UCSD-AML1 (cell line): ENCODE measurements at regions not wholly inside any gene's neighbourhood (a gene's known extent, or its start where the extent isn't known, plus 50 kb on each side); places are given as distances from the start of the nearest gene placed in this dataset.
A peak's percentile ranks its signal among the peaks of the same experiment; 100 is the strongest.
"Not testable (repeated sequence)": the region's sequence is repeated elsewhere in the genome, so short reads cannot be mapped to it uniquely, and the experiment has no call there.

Source experiments
- DNase-seq: peaks from one replicate; lab custom pipeline; 2025; ENCODE audit not compliant: unreplicated experiment; lab: John Stamatoyannopoulos, UW

DNA sequence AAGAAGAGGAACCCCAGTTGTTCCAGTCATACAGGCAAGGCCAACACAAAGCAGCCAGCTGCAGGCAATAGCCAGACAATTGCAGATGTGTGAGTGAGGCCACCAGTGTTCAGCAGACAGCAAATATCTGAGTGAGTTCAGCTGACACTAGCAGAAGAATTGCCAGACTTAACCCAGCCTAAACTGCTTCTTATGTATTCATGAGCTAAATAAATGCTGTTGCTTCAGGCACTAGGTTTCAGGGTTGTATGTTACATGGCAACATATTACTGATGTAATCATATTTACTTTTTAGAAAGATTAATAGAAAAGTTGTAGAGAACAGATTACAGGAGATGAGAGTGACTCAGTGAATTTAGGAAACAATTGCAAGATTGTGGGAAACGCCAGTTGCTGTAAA, 129.8 kb upstream of the CHODL start:
- DNase-seq: no peak

- DNase-seq: no peak
Measured at GRCh38 chr21:18104802-18105201, 139.8 kb upstream of the CHODL start.

GRCh38 chr21:18096413-18096812, 148.2 kb upstream of the CHODL start:
- DNase-seq: not testable (repeated sequence)

GRCh38 chr21:18089786-18090185, 154.8 kb upstream of the CHODL start:
- no peak for DNase-seq

DNA sequence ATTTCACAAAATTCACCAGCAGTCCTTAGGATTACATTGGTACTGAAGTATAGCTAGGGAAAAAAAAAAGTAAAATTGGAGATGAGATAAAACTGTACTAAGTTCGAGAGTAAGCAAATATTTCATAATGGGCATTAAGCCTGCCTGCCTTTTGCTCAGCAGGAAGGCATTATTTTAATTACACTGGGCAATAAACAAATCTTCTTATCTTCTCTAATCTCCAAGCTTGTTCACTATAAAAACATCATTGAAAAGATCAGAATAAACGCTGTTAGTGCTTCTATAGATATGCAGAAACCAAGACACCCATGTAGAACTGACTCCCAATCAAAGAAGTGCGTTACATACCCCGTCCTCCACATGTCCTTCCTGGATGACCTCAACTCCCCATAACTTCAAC, 174.2 kb upstream of the CHODL start:
- DNase-seq: no peak

DNA sequence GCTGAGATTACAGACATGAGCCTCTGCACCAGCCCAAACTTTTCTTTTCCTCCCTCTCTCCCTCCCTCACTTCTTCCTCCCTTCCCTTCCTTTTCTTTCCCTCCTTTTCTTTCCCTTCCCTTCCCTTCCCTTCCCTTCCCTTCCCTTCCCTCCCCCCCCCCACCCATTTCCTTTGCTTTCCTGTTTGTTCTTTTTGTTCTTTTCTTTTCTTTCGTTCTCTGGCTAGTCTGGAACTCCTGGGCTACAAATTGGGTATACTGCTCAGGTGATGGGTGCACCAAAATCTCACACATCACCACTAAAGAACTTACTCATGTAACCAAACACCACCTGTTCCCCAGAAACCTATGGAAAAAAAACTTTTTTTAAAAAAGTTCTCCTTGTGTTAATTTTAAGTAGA, 174.8 kb upstream of the CHODL start:
- no peak for DNase-seq

DNA sequence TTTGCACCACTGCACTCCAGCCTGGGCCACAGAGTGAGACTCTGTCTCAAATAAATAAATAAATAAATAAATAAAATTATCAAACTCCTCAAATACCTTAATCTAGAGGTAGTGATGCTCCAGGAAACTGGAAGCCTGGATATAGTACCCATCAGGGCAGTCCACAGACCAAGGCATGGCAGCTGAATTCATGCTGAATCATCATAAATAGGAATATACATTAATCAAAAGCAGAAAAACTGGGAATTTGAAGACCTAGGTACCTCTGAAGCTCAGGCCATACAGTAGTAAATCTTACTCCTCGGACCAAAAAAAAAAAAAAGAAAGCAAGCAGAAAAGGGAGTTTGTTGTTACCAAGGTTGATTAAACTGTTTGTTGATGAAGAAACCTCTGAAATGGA, 184.2 kb upstream of the CHODL start:
- DNase-seq: no peak

GRCh38 chr21:18058731-18059398, 185.8 kb upstream of the CHODL start:
- DNase-seq: no peak

GRCh38 chr21:18053151-18053550, 191.5 kb upstream of the CHODL start:
- no peak for DNase-seq

DNA sequence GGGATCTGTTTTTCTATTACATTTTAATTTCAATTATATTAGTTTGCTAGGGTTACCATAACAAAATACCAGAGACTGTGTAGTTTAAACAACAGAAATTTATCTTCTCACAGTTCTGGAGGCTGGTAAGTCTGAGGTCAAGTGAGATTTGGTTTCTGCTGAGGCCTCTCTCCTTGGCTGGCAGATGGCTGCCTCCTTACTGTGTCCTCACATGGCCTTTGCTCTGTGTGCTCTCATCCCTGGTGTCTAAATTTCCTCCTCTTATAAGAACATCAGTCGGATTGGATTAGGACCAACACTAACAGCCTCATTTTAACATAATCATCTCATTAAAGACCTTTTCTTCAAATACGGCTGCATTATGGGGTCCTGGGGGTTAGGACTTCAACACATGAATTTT, 195.2 kb upstream of the CHODL start:
- no peak for DNase-seq

DNA sequence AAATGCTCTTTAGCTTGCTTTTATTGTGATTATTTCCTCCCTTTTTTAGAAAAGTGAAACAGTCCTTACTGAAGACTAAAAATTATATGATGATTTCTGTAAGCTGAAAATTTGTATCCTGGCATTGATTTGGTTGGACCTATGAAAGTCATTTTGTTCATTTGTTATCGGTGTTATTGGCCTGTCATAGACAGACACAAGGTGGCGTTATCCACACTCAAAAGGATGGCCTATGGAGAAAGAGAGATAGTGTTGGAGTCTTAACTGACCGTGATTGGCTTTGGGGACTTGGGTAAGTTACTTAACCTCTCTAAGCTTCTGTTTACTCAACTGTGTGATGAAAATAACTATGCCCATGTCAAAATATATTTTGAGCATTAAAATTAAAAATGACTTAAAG, 203.6 kb upstream of the CHODL start:
- no peak for DNase-seq

DNA sequence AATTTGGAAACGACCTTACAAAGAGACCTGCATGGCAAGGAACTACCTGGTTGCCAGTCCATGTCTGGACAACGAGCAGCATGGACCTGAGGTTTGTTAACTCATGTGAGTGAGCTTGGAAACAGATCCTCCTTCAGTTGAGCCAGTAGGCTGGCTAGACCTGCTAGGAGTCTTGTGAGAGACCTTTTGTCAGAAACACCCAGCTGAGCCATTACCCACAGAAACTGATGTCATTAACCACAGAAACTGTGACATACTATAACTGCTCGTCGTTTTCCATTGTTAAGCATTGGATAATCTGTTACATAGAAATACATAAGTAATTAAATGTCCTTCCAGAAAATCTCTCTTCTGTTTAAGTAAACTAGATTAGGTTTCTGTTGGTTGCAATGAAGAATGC, 211.1 kb upstream of the C21orf91 start:
- DNase-seq: no peak

DNA sequence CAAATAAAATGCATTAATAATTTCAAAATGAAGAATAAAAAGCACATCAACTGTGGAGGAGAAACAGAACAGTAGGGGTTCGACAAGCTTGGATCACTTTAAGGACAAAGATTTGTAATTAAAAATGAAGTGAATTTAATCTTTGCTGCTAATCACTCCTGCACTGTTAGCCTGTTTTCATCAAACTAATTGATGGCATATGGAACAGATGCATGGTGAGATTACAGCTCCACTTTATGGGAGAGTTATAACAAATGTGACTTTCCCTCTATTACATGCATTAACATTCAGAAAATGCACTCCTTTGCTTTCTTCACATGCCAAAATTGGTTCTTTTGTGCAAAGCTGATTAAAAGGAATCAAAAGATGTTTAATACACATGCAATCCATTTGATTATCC, 207.2 kb upstream of the C21orf91 start:
- no peak for DNase-seq

GRCh38 chr21:18023711-18024110, 204.6 kb upstream of the C21orf91 start:
- no peak for DNase-seq

- no peak for DNase-seq
Measured at GRCh38 chr21:18023157-18023556, 204.0 kb upstream of the C21orf91 start.

GRCh38 chr21:18007121-18007520, 188.0 kb upstream of the C21orf91 start:
- DNase-seq: no peak

GRCh38 chr21:18006691-18007090, 187.5 kb upstream of the C21orf91 start:
- DNase-seq: no peak

DNA sequence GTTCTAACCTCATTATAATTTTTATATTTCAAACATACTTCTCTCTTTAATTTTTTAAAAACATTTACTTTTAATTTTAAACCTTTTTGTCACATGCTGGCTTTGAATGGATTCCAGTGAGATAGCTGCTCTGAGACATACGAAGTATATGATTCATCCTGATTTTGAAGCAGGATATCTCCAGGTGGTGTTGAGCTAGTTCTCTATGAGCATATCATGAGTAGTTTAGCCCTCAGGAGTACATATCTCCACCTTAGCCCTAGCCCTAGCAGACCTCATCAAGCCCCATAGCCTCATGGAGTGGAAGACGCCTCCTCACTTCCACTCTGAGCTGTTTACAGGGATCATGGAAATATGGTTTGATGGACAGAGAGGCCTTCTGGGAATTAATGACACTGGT, 183.2 kb upstream of the C21orf91 start:
- no peak for DNase-seq

- DNase-seq: peak; percentile 12
Measured at GRCh38 chr21:18000981-18001686, 182.0 kb upstream of the C21orf91 start.

DNA sequence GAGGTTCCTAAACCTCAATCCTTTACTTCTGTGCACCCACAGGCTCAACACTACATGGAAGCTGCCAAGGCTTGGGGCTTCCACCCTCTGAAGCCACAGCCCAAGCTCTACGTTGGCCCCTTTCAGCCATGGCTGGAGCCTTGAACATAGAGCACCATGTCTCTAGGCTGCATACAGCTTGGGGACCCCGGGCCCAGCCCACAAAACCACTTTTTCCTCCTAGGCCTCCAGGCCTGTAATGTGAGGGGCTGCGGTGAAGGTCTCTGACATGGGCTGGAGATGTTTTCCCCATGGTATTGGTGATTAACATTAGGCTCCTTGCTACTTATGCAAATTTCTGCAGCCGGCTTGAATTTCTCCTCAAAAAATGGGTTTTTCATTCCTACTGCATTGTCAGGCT, 179.4 kb upstream of the C21orf91 start:
- not testable (repeated sequence) for DNase-seq

DNA sequence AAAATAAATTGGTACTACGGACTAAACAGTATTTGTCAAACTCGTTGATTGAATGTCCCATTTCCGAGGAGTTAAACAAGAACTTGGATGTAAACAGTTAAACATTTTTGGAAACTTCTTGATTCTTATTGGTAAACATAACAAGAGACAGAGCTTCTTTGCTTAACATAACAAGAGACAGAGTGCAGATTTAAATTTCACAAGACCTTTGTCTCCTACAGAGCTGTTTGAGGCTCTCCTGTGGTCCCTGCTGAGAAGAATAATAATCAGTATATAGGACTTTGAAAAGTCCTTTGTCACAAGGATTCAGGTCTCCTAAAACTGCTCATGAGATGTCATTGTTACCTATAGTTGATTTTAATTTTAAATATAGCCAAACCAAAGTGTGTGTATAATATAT, 170.6 kb upstream of the C21orf91 start:
- DNase-seq: no peak

DNA sequence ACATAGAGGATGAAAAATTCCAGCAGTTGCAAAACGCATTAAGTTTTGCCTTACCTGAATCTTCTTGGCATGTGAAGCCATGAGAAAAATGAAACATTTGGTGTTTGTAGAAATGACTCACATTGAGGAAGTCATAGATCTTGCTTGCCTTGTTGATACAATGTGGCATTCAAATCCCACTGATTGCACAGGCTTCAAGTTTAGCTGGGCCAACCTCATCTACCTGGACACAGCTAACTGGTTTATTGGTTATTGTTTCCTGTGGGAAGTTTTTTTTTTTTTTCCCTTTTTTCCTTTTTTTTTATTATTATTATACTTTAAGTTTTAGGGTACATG, 168.9 kb upstream of the C21orf91 start:
- DNase-seq: no peak
